GM20431 (cell line): ENCODE measurements at regions not wholly inside any gene's neighbourhood (a gene's known extent, or its start where the extent isn't known, plus 50 kb on each side); places are given as distances from the start of the nearest gene placed in this dataset.
"Not testable (repeated sequence)": the region's sequence is repeated elsewhere in the genome, so short reads cannot be mapped to it uniquely, and the experiment has no call there.

Experiments used
- in situ Hi-C: fragments of 300-500 bp; cut with MseI, MboI; formaldehyde crosslinking; loops from one replicate; pipeline ENCODE4 v1.15.0; 2020; ENCODE audit warnings: low sequenced_read_pairs; ENCODE audit not compliant: unreplicated experiment

DNA sequence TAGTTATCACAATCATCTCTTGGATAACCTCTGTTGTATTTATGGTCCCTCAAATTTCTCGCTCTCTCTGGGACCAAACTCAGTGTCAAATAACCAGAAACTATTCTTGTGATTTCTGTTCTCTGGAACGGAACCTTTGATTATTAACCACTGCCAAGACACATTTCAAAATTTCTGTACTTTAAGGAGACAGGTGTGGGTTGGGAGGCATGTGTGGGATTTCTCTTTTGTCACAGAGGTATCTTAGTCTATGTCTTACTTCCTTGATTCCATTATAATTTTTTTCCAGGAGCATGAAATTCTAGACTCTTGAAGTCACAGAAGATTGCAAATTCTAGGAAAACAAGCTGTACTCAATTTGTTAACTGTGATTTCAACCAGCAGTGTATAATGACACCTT lies 919.0 kb upstream of the B3GALT2 start:
- in situ Hi-C loops, result no loop called here

DNA sequence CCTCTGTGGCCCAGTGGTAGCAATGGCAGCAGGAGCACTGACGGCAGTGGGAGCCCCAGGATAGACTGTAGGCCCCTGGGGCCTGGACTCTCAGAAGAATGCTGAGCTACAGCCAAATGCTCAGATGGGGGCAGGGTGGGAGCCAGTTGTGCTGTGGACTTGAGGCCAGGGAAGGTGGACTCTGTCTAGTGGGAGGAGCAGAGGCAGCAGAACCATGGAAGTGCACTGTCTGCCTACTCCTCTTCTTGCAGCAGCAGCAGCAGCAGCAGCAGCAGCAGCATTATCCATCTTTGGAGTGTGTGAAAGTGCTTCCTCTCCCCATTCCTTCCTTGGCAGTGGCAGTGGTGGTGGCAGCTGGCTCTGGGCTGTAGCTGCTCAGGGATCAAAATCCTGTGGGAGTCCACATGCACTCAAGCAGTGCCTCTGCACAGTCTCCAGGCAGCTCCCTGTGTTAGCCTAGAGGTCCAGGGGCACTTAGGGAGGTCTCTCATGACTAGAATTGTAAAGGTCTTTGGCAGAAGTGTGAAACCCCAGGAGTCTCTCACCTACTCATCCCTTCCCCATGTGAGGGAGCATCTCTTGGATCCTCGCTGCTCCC lies 917.9 kb upstream of the B3GALT2 start:
- in situ Hi-C loops, result no loop called here

- in situ Hi-C loops, result no loop called here
Measured at GRCh38 chr1:194103516-194104246, 917.3 kb upstream of the B3GALT2 start.

GRCh38 chr1:194103101-194103500 lies 916.7 kb upstream of the B3GALT2 start:
- in situ Hi-C loops, result no loop called here

DNA sequence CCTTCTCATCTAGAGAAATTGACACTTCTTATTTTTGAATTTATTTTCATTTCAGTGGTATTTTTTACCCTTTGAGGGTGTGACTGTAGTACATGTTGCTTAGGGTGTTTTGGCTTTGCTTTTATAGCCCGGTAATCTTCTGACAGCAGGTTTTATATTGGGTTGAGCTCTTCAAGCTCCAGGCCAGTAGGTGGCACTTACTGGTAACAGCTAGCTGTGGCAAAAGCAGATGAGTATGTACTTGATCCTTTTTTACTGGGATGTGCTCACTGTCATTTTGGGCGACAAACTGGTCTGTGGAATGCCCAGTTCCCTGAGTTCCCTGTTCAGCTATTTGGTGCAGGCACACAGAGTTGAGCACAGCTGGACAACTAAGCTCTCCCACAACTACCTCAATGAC lies 916.2 kb upstream of the B3GALT2 start:
- in situ Hi-C loops, result no loop called here

- in situ Hi-C loops, result no loop called here
Measured at GRCh38 chr1:194084755-194085154, 898.3 kb upstream of the B3GALT2 start.

DNA sequence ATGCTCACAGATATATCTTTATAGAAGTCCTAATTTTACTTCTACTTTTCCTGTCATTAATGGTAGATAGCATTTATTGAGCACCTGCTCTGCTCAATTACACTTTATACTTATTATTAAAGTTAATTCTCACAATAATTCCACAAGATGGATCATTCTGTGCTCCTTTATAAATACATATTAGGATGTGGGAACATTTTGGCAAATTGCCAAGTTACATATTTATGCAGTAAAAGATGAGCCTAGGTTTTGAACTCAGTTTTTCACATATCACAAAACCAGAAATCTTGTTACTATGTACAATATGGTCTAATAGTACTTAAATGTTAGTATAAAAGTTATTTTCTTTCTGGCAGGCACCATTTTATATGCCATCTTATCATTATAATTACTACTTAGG lies 895.0 kb upstream of the B3GALT2 start:
- in situ Hi-C loops, result no loop called here

GRCh38 chr1:194080826-194081225 lies 894.4 kb upstream of the B3GALT2 start:
- in situ Hi-C loops, result no loop called here

DNA sequence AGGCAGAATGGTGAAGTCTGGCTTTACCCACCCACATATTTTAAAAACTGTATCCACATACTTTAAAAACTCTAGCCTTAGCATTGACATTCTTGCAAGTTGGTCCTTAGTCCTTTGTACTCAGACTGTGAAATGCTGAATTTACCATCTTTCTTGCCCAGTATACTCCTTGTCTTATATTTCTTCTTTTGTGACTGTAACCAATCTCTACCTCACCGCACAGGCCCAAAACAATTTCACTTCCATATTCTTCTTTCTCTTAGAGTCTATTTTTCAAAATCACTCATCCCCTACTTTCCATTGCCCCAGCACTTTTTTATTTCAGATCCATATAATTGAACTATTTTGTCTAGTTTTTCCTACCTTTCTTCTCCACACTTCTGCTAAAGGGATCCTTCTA lies 892.4 kb upstream of the B3GALT2 start:
- in situ Hi-C loops, result no loop called here

- in situ Hi-C loops, result no loop called here
Measured at GRCh38 chr1:194076646-194077045, 890.2 kb upstream of the B3GALT2 start.

DNA sequence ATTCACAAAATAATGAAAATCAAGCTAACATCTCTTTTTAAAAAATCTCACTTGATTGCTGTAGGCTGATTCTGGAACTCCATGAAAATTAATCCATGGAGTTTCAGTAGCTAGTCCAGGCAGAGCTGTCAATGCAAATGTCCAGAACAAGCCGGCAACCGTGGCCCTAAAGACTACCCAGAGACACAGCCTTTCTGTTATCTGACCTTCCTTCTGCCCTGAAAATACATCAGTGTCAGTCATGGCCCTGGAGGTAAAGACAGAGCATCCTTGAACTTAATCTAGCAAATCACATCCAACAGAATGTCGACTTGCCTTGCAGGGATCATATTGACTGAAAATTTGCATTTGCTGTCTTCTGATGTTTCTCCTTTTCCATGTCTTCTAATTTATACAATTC lies 887.4 kb upstream of the B3GALT2 start:
- in situ Hi-C loops, result no loop called here

GRCh38 chr1:194071205-194071604 lies 884.8 kb upstream of the B3GALT2 start:
- in situ Hi-C loops, result no loop called here

- in situ Hi-C loops, result no loop called here
Measured at GRCh38 chr1:194069831-194070218, 883.4 kb upstream of the B3GALT2 start.

DNA sequence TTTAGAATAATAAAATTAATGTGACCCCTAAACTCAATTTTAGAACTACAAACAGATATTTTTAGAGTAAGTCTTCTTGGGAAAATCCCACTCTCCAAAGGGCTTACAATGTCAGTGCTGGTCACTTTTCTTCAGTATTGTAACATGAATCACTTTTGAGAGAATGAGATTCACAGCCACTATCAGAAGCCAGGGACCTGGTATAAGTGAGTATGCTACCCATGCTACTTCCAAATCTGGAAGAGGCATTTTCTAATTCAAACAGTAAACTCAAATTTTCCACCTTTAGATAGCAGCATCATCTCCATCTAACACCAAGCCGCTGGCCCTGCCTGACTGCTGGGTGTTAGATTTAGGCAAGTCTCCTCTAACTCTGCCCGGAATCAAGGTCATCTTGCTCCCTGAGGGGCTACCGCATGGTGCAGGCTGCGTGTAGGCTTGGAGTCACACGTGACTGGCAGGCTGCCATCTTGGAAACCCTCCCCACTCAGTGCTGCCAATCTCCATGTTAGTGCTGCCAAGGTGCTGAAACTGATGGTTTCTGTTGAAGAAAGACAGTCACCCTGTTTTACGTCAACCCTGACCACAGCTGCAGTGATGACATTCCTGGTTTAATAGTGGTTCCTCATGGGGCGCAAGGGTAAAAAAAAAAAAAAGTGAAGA lies 882.9 kb upstream of the B3GALT2 start:
- in situ Hi-C loops, result no loop called here

DNA sequence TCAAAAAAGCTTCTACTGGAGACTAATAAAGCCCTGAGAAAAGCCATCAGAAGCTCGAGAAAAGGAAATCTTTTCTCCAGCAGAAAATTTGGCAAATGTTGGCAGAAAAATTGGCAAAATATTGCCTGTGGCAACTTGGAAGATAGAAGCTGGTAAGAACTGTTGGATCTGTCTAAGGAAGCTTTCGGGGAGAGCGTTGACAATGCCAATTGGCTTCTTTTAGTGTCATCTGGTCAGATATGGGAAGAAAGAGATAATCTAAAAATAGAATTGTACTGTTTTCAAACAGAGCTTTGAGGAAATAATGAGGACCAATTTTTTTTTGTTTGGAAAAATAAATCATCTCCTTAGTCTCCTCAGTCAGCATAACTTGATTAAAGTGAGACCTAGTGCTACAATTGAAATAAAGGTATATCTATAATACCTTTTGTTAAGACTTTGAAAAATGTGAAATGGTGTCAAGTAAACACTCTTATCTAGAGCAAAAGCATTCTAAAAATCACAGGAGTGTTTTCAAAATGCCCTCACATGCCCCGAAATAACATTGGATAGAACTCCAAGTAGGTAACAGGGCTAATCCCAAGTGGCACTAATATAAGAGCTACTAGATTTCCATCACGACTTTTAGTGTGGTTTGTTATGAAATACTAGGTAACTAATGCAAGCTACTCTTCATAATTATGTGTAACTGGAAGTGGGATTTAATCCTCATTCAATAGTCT lies 882.2 kb upstream of the B3GALT2 start:
- in situ Hi-C loops, result no loop called here

DNA sequence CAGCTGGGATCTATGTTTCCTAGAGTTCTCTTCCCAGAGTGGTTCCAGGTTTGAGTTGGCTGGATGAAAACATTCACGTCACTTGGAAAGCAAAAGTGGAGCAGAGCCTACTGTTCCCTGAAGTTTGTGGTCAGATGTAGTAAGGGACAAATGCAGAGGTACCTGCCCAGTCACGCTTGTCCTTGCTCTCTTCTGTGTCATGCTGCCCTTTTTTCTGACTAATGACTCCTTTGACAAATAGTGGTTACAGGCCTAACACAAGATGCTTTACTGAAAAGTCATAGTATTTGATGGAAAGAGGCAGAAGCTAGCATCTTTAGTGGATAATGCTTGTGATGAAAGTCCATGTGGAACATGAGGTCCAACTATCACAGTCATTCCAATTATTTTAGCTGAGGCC lies 881.4 kb upstream of the B3GALT2 start:
- in situ Hi-C loops, result no loop called here

GRCh38 chr1:194062962-194063361 lies 876.5 kb upstream of the B3GALT2 start:
- in situ Hi-C loops, result no loop called here

- in situ Hi-C loops, result no loop called here
Measured at GRCh38 chr1:194062526-194062925, 876.1 kb upstream of the B3GALT2 start.

DNA sequence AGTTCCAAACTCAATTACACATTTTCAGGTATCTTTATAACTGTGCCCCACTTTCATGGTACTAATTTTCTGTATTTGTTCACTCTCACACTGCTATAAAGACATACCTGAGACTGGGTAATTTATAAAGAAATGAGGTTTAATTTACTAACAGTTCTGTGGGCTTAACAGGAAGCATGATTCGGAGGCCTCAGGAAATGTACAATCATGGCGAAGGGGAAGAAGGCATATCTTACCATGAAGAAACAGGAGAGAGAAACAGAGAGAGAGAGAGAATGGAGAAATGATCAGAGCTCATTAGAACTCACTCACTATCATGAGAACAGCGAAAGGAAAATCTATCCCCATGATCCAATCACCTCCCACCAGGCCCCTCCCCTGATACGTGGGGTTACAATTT lies 874.1 kb upstream of the B3GALT2 start:
- in situ Hi-C loops, result no loop called here

GRCh38 chr1:194058268-194058667 lies 871.9 kb upstream of the B3GALT2 start:
- in situ Hi-C loops, result not testable (repeated sequence)

- in situ Hi-C loops, result no loop called here
Measured at GRCh38 chr1:194056169-194056568, 869.8 kb upstream of the B3GALT2 start.
